Effector CD8-positive, alpha-beta T cell (primary cell): ENCODE measurements at regions not wholly inside any gene's neighbourhood (a gene's known extent, or its start where the extent isn't known, plus 50 kb on each side); places are given as distances from the start of the nearest gene placed in this dataset.
"Not testable (repeated sequence)": the region's sequence is repeated elsewhere in the genome, so short reads cannot be mapped to it uniquely, and the experiment has no call there.

Source experiments
- DNase-seq: peaks from one replicate; lab custom pipeline; 2025; lab: John Stamatoyannopoulos, UW

DNA sequence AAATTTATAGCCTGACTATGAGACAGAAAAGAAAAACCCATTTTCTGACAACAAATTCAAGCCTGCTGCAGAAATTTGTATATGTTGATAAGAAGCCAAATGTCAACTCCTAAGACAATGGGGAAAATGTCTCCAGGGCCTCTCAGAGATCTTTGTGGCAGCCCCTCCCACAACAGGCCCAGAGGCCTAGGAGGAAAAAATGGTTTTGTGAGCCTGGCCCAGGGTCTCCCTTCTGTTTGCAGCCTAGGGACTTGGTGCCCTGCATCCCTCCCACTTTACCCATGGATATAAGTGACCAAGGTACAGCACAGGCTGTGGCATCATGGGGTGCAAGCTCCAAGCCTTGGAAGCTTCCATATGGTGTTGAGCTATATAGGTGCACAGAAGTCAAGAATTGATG is 740.2 kb downstream of the SEMA5A start:
- DNase-seq, result no peak

DNA sequence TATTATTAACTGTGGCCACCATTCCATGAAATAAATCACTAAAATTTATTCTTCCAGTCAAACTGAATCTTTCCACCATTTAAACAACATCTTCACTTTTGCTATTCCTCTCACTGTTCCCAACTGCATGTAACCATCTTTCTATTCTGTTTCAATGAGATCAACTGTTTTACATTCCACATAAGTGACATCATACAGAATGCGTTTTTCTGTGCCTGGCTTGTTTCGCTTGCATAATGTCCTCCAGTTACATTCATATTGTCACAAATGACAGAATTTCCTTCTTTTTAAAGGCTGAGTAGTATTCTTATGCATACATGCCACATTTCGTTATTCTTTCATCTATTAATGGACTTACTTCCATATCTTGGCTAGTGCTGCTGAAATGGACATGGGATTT is 738.2 kb downstream of the SEMA5A start:
- DNase-seq, result no peak

DNA sequence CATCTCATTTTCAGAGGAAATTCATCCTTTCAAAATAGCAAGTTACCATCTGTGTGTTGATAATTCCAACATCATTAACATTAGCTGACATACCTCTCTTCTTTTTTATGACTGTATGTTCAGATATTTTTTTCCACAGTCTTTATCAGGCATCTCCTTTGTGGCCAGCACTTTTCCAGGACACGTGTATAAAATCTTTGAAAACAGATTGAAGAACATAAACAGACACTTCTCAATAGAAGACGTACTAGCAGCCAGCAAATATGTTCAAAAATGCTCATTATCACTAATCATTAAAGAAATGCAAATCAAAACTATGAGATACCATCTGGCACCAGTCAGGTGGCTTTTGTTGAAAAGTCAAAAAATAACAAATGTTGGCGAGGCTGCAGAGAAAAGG is 734.3 kb downstream of the SEMA5A start:
- DNase-seq, result no peak

DNA sequence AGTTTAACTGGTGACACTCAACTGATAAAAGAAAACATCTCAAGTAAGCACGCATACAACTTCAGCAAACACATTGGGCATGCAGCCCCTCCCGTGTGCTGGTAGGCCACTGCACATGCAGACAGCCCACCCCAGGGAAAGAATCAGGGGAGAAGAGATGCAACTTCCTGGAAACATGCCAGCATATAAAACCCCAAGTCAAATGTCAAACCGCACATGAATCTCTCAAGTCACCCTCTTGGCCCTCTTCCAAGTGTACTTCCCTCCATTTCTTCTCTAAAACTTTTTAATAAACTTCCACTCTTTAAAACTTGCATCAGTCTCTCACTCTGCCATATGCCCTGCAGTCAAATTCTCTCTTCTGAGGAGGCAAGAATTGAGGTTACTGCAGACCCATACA is 732.7 kb downstream of the SEMA5A start:
- DNase-seq, result no peak

DNA sequence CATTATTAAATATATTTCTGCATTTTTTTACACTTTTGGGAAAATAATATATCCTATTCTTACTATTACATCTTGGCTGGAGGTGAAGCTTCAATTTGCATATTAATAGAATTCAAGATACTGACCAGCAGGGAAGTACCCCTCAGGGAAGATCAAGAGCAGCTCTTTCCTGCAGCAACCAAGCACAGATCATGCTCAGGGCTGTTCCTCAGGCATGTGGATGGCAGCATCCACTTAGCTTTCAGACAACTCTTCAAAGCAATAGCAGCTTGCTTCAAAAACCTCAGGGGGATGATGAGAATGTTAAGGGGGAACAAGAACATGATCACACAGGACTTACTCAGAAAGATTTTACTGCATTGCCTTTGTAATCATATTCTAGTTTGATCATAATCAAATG is 731.8 kb downstream of the SEMA5A start:
- no peak for DNase-seq

DNA sequence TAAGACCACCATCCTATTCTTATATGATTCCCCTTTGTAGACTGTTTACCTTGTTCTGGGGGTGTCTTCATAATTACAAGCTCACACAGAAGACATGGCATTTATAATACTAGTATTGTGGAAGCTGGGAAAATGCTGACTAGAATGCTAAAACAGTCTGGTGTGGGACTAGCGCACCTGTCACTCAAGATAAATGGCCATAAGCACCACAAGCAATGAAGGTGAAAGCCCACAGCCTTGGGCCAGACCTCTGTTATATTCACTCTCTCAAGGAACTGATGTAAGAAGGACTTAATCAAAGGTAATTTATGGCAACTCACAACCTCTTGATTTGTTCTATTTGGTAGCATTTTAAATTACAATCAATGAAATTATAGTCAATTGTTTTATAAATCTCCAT is 721.5 kb downstream of the SEMA5A start:
- DNase-seq, result no peak

DNA sequence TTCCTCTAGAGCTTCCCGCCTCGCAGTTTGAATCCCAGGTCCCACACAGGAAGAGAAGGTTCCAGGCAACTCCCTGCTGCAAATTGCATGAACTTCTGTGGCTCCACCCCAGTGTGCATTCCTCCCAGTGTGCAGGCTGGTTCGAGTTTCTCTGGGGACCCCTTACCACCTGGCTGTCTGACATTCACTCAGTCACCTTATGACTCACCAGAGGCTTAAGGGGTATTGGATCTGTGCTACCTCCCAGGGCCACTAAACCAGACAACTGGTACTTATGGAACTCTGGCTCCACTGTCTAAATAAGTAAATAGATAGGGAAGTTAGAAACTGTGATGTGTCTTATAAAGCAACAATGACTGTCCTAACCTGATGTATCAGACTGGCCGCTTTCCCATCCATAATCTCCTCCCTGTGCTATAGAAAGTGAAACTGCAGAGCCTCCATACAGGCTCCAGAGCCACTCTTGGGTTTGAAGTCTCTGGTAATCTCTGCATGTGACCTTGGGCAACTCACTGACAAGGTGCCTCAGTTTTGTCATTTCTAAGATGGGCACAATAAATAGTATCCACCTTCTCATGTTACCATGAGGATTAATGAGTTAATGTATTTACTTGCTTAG is 720.6 kb downstream of the SEMA5A start:
- DNase-seq, result no peak

DNA sequence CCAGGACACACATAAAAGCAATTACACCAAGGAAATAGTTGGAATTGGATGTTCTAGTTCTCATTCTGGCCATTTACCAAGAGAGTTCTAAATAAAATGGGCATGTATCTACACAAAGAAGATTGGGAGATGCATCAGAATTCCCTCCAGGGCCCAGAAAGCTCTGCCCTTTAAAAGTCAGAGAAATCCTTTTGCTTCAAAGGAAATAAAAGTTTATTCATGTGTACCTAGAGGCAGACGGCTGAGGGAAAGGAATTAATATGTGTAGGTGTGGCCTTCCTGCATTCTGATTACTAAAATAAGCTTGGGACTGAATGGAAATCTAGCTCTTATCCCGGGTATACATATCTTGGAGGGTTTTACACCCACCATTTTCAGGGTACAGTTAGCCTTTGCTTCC is 719.4 kb downstream of the SEMA5A start:
- DNase-seq, result no peak

DNA sequence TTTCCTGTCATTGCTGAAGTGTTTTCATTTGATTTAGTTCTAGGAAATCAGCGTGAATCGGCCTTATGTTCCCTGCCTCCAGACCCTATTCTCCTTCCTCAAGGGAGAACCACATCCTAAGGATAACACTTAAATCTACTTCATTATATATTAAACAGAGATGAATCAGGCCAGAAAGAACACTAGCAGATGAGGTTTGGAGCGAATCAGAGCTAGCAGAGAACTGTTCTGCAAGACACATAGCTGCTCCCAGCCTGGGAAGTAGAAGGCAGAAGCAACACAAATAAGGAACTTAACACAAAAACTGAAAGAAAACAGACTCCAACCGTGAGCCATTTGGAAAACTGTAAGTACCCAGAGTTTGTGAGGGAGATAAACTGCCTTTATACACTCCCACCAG is 718.2 kb downstream of the SEMA5A start:
- no peak for DNase-seq

DNA sequence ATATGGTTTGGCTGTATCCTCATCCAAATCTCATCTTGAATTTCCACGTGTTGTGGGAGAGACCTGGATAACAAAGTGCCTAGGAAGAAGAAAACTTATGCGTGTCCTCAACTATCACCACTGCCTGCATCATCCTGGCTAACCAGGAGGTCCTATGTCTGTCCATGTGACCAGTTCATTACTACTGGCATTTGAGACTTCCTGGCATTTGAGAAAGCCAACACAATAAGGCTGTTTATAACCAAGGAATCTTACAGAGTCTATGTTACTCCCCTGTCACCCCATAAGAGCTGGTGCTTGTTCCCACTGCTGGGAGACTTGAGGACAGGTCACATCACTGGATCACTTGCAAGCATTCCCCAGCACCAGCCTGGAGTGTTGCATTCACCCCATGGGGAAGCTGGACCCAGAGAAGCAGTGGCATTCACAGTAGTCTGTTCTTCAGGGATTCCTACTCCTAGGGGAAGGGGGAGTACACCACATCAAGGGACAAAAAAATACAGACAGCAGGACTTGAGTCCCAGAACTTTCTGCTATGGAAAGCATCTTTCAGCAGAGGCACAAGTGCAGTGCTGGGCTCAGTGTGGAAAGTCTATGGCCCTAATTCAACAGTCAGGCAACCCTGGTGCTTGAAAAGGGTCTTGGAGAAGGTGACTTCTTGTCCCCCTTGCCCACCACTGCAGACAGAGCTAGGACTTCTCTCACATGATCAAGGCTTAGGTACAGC is 717.1 kb downstream of the SEMA5A start:
- no peak for DNase-seq

DNA sequence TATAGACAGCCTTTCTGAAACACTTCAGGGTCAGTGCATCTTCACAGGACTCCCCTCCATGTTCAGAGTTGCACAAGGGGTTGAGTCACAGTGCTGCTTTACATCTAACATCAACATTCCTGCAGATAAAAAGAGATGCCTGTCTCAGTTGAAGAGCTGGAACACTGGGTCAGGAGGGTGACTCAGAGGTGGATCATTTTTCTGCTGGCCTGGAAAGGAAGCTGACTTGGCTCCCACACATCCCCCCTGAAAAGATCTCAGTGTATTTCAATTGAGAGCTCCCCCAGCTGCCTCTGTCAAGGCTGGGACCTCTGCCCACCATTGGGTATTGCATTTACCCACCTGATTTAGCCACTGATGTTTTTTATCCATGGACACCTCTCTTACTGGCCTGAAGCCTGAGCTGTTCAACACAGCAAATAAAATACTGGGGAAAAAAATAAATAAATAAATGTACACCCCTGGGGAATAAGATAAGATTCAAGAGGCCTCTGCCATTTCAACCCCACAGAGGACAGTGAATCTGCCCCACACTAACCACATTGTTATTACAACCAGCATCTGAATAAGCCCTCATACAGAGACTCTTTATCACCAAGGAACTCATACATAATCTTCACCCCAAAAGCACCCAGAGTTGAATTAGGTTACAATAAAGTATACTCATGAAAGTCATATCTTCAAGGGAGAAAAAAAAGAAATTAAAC is 716.4 kb downstream of the SEMA5A start:
- DNase-seq, result no peak

DNA sequence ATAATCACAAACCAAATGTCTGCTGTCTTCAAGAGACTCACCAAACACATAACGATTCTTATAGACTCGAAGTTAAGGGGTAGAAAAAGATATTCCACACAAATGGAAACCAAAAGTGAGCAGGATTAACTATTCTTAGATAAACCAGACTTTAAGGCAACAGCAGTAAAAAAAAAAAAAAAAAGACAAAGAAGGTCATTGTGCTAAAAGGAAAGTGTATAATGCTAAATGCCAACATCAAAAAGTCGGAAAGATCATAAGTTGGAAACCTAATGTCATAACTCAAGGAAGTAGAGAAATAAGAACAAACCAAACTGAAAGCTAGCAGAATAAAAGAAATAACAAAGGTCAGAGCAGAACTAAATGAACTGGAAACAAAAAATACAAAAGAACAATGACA is 714.6 kb downstream of the SEMA5A start:
- DNase-seq, result no peak

DNA sequence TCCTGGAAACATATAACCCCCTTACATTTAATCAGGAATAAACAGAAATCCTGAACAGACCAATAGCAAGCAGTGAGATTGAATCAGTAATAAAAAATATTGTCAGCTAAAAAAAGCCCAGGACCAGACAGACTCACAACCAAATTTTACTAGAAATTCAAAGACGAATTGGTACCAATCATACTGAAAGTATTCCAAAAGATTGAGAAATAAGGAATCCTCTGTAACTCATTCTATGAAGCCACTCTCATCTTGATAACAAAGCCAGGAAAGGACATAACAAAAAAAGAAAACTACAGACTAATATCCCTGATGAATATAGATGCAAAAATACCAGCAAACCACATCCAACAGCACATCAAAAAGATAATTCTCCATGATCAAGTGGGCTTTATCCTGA is 714.0 kb downstream of the SEMA5A start:
- no peak for DNase-seq

DNA sequence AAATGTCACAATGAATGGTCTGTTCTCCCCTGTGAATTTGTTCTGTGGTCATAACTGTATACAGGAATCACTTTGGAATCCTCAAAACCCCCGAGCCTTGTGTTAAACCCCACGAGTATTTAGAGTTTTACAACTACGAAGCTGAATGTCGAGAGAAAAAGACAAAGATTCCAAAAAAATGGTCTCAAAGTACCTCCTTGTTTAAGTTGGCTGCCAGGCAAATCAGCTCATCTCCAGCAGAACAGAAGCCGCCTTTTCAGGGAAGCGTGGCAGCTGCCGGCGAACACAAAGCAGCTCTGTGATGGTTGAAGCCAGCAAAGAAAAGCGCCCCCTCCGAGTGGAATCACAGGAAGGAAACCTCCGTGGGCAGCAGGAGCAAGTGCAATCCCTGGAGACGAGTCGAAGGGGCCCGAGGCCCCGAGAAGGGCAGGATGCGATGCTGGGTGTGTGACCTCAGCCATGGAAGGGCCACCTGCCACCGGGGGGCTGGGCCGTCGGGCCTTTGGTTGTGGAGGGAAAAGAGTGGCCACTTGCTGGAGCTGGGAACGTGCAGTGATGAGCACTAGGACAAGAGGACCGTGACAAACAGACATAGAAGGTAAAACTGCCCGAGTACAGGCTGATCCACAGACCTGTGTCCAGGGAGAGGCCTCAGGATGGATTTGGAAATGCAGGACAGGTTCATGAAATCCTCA is 706.4 kb downstream of the SEMA5A start:
- DNase-seq, result no peak

DNA sequence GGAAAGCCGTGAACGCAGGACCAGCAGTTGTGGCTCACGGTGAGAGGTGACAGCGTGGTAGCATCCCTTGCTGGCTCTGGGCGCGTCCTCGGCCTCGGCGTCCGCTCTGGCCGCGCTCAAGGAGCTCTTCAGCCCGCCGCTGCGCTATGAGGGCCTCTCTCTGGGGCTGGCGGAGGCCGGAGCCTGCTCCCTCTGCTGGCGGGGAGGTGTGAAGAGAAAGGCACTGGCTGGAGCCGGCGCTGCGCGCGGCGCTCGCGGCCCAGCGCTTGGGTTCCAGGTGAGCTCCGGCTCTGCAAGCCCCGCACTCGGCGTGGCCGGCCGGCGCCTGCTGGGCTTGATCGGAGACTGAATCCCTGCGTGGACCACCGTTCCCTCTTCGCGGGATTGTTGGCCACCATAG is 705.6 kb downstream of the SEMA5A start:
- no peak for DNase-seq

DNA sequence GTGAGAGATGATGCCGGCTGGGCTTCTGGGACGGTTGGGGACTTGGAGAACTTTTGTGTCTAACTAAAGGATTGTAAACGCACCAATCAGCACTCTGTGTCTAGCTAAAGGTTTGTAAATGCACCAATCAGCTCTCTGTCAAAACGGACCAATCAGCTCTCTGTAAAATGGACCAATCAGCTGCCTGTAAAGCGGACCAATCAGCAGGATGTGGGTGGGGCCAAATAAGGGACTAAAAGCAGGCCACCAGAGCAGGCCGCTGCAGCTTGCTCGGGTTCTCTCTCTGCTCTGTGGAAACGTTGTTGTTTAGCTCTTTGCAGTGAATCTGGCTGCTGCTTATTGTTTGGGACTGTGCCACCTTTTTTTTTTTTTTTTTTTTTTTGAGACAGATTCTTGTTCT is 705.1 kb downstream of the SEMA5A start:
- not testable (repeated sequence) for DNase-seq

DNA sequence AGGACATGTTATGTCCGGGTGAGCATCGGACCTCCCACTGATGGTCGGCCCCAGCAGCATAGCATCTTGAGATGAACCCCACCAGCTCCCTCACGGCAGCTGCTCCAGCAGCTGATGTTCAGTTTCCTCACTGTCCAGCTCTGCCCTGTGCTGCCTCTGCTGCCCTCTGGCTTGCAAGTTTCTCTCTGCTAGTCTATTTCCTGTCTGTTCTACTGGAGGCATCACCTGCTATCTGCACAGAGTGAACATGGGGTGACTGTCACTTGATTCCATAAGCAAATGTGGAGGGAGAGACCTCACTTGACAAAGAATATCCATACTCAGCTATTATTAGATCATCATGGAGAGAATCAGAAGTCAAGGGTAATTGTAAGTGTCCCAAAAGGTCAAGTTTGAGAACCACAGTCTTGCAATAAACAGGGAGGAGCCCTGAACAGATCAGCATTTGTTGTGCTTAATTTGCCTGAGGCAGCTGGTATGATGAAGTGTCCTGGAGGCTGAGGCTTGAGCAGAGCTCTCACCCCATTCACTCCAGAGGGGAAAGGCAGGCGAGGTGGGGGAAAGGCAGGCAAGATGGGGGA is 702.8 kb downstream of the SEMA5A start:
- DNase-seq, result no peak

DNA sequence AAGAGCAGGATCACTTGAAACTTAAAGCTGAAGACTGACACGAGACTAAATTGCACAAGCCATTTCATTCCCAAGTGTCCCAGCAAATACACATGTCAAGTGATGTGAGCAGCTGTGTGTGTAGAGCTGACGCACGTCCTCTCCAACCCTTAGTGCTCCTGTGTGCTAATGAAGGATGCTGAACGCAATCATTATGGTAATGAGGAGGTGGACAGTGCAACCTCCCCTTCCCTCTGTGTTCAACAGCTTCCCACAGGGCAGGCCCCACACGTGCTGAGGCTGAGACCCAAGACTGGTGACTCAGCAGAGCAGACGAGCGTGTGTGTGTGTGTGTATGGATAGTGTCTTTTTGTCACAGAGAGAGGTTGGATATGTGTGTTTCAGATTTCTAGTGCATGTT is 702.1 kb downstream of the SEMA5A start:
- no peak for DNase-seq

DNA sequence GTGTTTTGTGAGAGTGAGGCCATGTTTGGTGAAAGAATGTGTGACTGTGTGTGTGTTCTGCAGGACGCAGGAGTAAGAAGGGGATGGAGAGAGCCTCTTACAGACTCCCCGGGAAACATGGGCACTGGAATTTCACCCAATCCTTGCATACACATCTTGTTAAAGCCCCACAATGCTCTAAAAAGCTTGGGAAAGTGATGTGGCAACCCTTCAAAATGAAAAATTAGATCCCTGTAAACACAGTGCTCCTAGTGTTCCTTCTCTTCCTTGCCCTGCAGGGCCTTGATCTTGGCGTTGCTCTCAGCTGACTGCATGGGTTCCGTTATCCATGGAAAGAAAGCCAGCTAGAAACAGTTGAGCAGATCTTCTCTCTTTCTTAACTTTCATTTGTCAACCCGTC is 701.7 kb downstream of the SEMA5A start:
- no peak for DNase-seq

DNA sequence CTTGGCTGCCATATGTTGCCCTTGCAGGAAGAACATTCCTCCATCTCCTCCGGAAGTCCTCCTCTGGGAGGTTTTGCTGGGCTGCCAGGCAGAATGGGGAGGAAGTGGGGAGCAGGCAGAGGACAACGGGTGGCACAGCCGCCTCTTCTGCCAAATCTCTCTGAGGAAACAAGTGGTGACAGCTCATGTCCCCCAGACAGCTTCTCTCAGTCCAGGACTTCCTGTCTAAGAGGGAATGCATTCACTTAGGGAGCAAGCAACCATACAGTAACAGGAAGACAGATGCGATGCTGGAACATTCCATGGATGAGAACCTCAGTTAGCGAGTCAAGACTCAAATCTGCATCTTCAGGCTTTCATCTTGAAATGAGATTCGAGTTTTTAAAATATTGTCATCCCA is 701.0 kb downstream of the SEMA5A start:
- DNase-seq, result no peak

DNA sequence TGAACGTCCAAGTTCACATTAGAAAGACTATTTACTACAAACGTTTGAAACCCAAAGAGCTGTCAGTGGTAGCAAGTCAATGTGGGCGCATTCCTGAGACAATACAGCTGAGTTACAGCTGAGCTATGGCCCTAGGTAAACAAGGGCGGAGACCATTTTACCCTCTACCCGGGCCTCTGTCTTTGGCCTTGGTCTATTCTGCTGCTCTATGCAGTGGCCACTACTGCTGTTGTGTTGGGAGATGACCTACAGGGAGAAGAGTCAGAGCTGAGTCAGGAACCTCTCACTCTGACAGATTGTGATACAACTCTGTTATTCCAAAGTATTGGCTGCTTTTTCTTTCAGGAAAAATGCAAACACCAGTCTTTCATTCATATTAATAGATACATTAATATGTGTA is 700.6 kb downstream of the SEMA5A start:
- DNase-seq, result no peak

DNA sequence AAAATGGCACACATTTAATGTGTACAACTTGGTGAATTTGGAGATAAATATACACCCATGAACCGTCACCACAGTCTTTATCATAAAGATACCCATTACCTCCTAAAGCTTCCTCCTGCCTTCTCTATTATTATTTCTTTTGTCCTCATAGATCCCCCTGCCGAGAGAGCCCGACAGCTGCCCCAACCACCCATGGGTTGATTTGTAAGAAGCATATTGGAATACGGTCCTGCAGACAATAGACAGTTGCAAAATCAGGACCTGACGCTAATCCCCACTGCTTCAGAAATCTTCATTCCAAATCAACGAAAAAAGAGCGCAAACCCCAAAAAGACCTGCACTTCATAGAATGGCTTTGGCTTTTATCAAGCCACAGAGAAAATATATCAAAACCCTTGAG is 697.5 kb downstream of the SEMA5A start:
- DNase-seq, result no peak
